ENCODE measurements at regions not wholly inside any gene's neighbourhood (a gene's known extent, or its start where the extent isn't known, plus 50 kb on each side); places are given as distances from the start of the nearest gene placed in this dataset.

DNA sequence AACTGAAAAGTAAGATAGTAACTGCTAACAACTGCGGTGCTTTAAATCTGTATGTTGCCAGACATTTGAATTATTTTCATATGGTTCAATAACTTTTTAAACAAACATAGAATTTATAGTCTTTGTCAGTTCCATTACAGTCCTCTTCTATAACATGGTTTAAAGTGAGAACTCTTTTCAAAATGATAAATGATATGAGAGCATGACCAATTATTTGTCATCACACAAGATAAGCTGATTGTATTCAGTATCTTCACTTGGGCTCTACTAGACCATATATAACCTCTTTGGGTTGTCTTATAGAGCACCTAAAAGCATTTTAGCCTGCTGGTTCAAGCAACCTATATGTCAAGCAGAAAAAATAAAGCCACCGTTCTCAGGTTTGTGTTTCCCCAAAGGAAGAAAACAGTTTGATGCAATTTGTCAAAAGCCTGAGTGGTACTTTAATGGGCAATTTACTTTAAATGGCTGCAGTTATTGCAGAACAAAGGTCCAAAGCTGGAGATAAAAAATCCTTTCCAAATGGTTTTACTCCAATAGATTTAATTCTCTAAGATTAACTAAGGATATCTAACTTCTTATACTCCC lies 298.4 kb downstream of the FSIP2 start:
- no peaks in the 10 kb centered on the region for H3K27me3 ChIP-seq (ENCODE audit: low read depth)

GRCh38 chr2:186042207-186043028 lies 303.8 kb downstream of the FSIP2 start:
- TF ChIP-seq, protein P1, sequence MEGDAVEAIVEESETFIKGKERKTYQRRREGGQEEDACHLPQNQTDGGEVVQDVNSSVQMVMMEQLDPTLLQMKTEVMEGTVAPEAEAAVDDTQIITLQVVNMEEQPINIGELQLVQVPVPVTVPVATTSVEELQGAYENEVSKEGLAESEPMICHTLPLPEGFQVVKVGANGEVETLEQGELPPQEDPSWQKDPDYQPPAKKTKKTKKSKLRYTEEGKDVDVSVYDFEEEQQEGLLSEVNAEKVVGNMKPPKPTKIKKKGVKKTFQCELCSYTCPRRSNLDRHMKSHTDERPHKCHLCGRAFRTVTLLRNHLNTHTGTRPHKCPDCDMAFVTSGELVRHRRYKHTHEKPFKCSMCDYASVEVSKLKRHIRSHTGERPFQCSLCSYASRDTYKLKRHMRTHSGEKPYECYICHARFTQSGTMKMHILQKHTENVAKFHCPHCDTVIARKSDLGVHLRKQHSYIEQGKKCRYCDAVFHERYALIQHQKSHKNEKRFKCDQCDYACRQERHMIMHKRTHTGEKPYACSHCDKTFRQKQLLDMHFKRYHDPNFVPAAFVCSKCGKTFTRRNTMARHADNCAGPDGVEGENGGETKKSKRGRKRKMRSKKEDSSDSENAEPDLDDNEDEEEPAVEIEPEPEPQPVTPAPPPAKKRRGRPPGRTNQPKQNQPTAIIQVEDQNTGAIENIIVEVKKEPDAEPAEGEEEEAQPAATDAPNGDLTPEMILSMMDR (IDR thresholded peaks at IDR 0.05): no peak
- Histone ChIP-seq H3K36me3 (no peaks in the 10 kb centered on the region), H3K4me3 (no peak overlapping the region), H3K27ac (no peak overlapping the region), H3K27me3 (ENCODE audit: low read depth) (no peaks in the 10 kb centered on the region), H3K9me3 (no peaks in the 10 kb centered on the region), H3K4me1 (no peaks in the 10 kb centered on the region)
- no peak for ATAC-seq
- DNase-seq: no peak
- intact Hi-C loops (cut with DNase I): no loop called here

More for the DNA sequence above, 298.4 kb downstream of the FSIP2 start:
- TF ChIP-seq, protein P1 (IDR thresholded peaks at IDR 0.05): no peak
- ATAC-seq (no peak), DNase-seq (no peak)
- no peak overlapping the region for H3K4me3 ChIP-seq
- H3K27ac ChIP-seq: no peak overlapping the region
- H3K9me3 ChIP-seq: no peaks in the 10 kb centered on the region
- H3K4me1 ChIP-seq: no peaks in the 10 kb centered on the region
- intact Hi-C loops (cut with DNase I): no loop called here
- H3K36me3 ChIP-seq: no peaks in the 10 kb centered on the region

GRCh38 chr2:186044761-186045160 lies 306.2 kb downstream of the FSIP2 start:
- TF ChIP-seq, protein P1 (IDR thresholded peaks at IDR 0.05): no peak
- no peak overlapping the region for H3K4me3 ChIP-seq
- H3K27me3 ChIP-seq (ENCODE audit: low read depth): no peaks in the 10 kb centered on the region
- intact Hi-C loops (cut with DNase I): no loop called here
- no peak for ATAC-seq
- no peaks in the 10 kb centered on the region for H3K9me3 ChIP-seq
- no peak overlapping the region for H3K27ac ChIP-seq
- DNase-seq: no peak
- H3K36me3 ChIP-seq: no peaks in the 10 kb centered on the region
- H3K4me1 ChIP-seq: no peaks in the 10 kb centered on the region

- TF ChIP-seq, protein P1 (IDR thresholded peaks at IDR 0.05): no peak
- ATAC-seq: no peak
- DNase-seq: no peak
- Histone ChIP-seq H3K9me3 (no peaks in the 10 kb centered on the region), H3K36me3 (no peaks in the 10 kb centered on the region), H3K4me3 (no peak overlapping the region), H3K27me3 (ENCODE audit: low read depth) (no peaks in the 10 kb centered on the region), H3K4me1 (no peaks in the 10 kb centered on the region), H3K27ac (no peak overlapping the region)
- intact Hi-C loops (cut with DNase I): no loop called here
Measured at GRCh38 chr2:186052930-186053329, 314.3 kb downstream of the FSIP2 start.

DNA sequence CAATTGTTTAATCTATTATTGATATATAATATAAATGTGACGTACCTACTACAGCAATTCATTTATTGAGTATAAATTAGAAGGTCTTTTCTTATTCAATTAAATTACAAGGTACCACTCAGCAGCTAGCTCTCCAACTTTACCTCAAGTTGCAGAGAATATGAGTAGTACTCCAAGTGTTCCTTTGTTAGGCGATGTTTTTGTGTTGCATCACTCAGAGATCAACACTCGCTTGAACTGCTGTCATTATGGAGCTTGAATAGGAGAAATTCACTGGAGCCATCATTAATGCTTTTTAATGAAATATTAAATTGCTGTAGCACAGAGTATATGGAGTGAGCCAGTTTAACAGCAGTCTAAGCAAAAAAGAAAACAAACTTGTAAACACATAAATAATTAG lies 320.0 kb downstream of the FSIP2 start:
- Histone ChIP-seq H3K9me3 (no peaks in the 10 kb centered on the region), H3K4me3 (no peak overlapping the region), H3K36me3 (no peaks in the 10 kb centered on the region), H3K27ac (no peak overlapping the region), H3K27me3 (ENCODE audit: low read depth) (no peaks in the 10 kb centered on the region), H3K4me1 (peaks cover 9% of the 10 kb centered on the region)
- intact Hi-C loops (cut with DNase I): no loop called here
- TF ChIP-seq, protein P1 (IDR thresholded peaks at IDR 0.05): no peak
- ATAC-seq (no peak), DNase-seq (no peak)

Data from lower lobe of right lung (tissue), 2 donors.